ENCODE measurements at regions not wholly inside any gene's neighbourhood (a gene's known extent, or its start where the extent isn't known, plus 50 kb on each side); places are given as distances from the start of the nearest gene placed in this dataset.
A peak's percentile ranks its signal among the peaks of the same experiment; 100 is the strongest.

- peak overlapping the region; percentile 76 for H3K9ac ChIP-seq (ENCODE audit: low read length)
- no peak for DNase-seq (ENCODE audit: low read depth)
- no peaks in the 10 kb centered on the region for H3K9me3 ChIP-seq (ENCODE audit: control insufficient read depth, low read length)
- H3K36me3 ChIP-seq (ENCODE audit: control insufficient read depth, insufficient read depth, low read length, severe bottlenecking), result no peaks in the 10 kb centered on the region
- H3K4me3 ChIP-seq (ENCODE audit: low read length), result no peak overlapping the region
- H3K4me1 ChIP-seq (ENCODE audit: control insufficient read depth, insufficient read depth, low read length), result peaks cover 46% of the 10 kb centered on the region
- H3K27me3 ChIP-seq (replicated peaks; ENCODE audit: control insufficient read depth, insufficient read depth, low read length), result no peaks in the 10 kb centered on the region
These were observed 213.1 kb downstream of the SEC14L1 start for GRCh38 chr17:77353684-77354419.

- H3K27me3 ChIP-seq (replicated peaks; ENCODE audit: control insufficient read depth, insufficient read depth, low read length), result no peaks in the 10 kb centered on the region
- H3K4me1 ChIP-seq (ENCODE audit: control insufficient read depth, insufficient read depth, low read length), result peaks cover 46% of the 10 kb centered on the region
- H3K9me3 ChIP-seq (ENCODE audit: control insufficient read depth, low read length), result no peaks in the 10 kb centered on the region
- peak overlapping the region; percentile 76 for H3K9ac ChIP-seq (ENCODE audit: low read length)
- DNase-seq (ENCODE audit: low read depth), result no peak
- no peaks in the 10 kb centered on the region for H3K36me3 ChIP-seq (ENCODE audit: control insufficient read depth, insufficient read depth, low read length, severe bottlenecking)
- no peak overlapping the region for H3K4me3 ChIP-seq (ENCODE audit: low read length)
These were observed 213.6 kb downstream of the SEC14L1 start for GRCh38 chr17:77354420-77354669.

GRCh38 chr17:77354670-77355455 lies 214.1 kb downstream of the SEC14L1 start:
- no peaks in the 10 kb centered on the region for H3K9me3 ChIP-seq (ENCODE audit: control insufficient read depth, low read length)
- DNase-seq (ENCODE audit: low read depth), result peak; percentile 77
- no peaks in the 10 kb centered on the region for H3K36me3 ChIP-seq (ENCODE audit: control insufficient read depth, insufficient read depth, low read length, severe bottlenecking)
- no peaks in the 10 kb centered on the region for H3K27me3 ChIP-seq (replicated peaks; ENCODE audit: control insufficient read depth, insufficient read depth, low read length)
- H3K4me1 ChIP-seq (ENCODE audit: control insufficient read depth, insufficient read depth, low read length), result peaks cover 43% of the 10 kb centered on the region
- peak overlapping the region; percentile 76 for H3K9ac ChIP-seq (ENCODE audit: low read length)
- no peak overlapping the region for H3K4me3 ChIP-seq (ENCODE audit: low read length)

- H3K27me3 ChIP-seq (replicated peaks; ENCODE audit: control insufficient read depth, insufficient read depth, low read length), result no peaks in the 10 kb centered on the region
- peak; percentile 30 for DNase-seq (ENCODE audit: low read depth)
- no peaks in the 10 kb centered on the region for H3K9me3 ChIP-seq (ENCODE audit: control insufficient read depth, low read length)
- peaks cover 30% of the 10 kb centered on the region for H3K4me1 ChIP-seq (ENCODE audit: control insufficient read depth, insufficient read depth, low read length)
- no peaks in the 10 kb centered on the region for H3K36me3 ChIP-seq (ENCODE audit: control insufficient read depth, insufficient read depth, low read length, severe bottlenecking)
- H3K9ac ChIP-seq (ENCODE audit: low read length), result no peak overlapping the region
- no peak overlapping the region for H3K4me3 ChIP-seq (ENCODE audit: low read length)
These were observed 215.4 kb downstream of the SEC14L1 start for GRCh38 chr17:77356109-77356689.

GRCh38 chr17:77356690-77357201 lies 216.0 kb downstream of the SEC14L1 start:
- H3K27me3 ChIP-seq (replicated peaks; ENCODE audit: control insufficient read depth, insufficient read depth, low read length), result no peaks in the 10 kb centered on the region
- H3K9ac ChIP-seq (ENCODE audit: low read length), result no peak overlapping the region
- H3K9me3 ChIP-seq (ENCODE audit: control insufficient read depth, low read length), result no peaks in the 10 kb centered on the region
- H3K4me1 ChIP-seq (ENCODE audit: control insufficient read depth, insufficient read depth, low read length), result peaks cover 24% of the 10 kb centered on the region
- H3K36me3 ChIP-seq (ENCODE audit: control insufficient read depth, insufficient read depth, low read length, severe bottlenecking), result no peaks in the 10 kb centered on the region
- no peak for DNase-seq (ENCODE audit: low read depth)
- H3K4me3 ChIP-seq (ENCODE audit: low read length), result no peak overlapping the region

GRCh38 chr17:77358801-77359200 lies 218.0 kb downstream of the SEC14L1 start:
- no peaks in the 10 kb centered on the region for H3K27me3 ChIP-seq (replicated peaks; ENCODE audit: control insufficient read depth, insufficient read depth, low read length)
- H3K36me3 ChIP-seq (ENCODE audit: control insufficient read depth, insufficient read depth, low read length, severe bottlenecking), result peaks cover 6% of the 10 kb centered on the region
- H3K4me1 ChIP-seq (ENCODE audit: control insufficient read depth, insufficient read depth, low read length), result peaks cover 26% of the 10 kb centered on the region
- DNase-seq (ENCODE audit: low read depth), result no peak
- no peak overlapping the region for H3K9ac ChIP-seq (ENCODE audit: low read length)
- no peak overlapping the region for H3K4me3 ChIP-seq (ENCODE audit: low read length)
- no peaks in the 10 kb centered on the region for H3K9me3 ChIP-seq (ENCODE audit: control insufficient read depth, low read length)

GRCh38 chr17:77359236-77359635 lies 218.5 kb downstream of the SEC14L1 start:
- Histone ChIP-seq H3K4me1 (ENCODE audit: control insufficient read depth, insufficient read depth, low read length) (peaks cover 26% of the 10 kb centered on the region), H3K4me3 (ENCODE audit: low read length) (no peak overlapping the region), H3K36me3 (ENCODE audit: control insufficient read depth, insufficient read depth, low read length, severe bottlenecking) (peaks cover 6% of the 10 kb centered on the region), H3K9ac (ENCODE audit: low read length) (no peak overlapping the region), H3K9me3 (ENCODE audit: control insufficient read depth, low read length) (no peaks in the 10 kb centered on the region), H3K27me3 (replicated peaks; ENCODE audit: control insufficient read depth, insufficient read depth, low read length) (no peaks in the 10 kb centered on the region)
- no peak for DNase-seq (ENCODE audit: low read depth)

- DNase-seq (ENCODE audit: low read depth), result no peak
- no peaks in the 10 kb centered on the region for H3K27me3 ChIP-seq (replicated peaks; ENCODE audit: control insufficient read depth, insufficient read depth, low read length)
- H3K9ac ChIP-seq (ENCODE audit: low read length), result peak overlapping the region; percentile 18
These were observed 221.3 kb downstream of the SEC14L1 start for GRCh38 chr17:77361986-77362620.

GRCh38 chr17:77363821-77364361 lies 223.1 kb downstream of the SEC14L1 start:
- Histone ChIP-seq H3K27me3 (replicated peaks; ENCODE audit: control insufficient read depth, insufficient read depth, low read length) (no peaks in the 10 kb centered on the region), H3K4me1 (ENCODE audit: control insufficient read depth, insufficient read depth, low read length) (peaks cover 42% of the 10 kb centered on the region), H3K36me3 (ENCODE audit: control insufficient read depth, insufficient read depth, low read length, severe bottlenecking) (peaks cover 6% of the 10 kb centered on the region), H3K4me3 (ENCODE audit: low read length) (no peak overlapping the region), H3K9me3 (ENCODE audit: control insufficient read depth, low read length) (no peaks in the 10 kb centered on the region), H3K9ac (ENCODE audit: low read length) (peak overlapping the region; percentile 55)
- DNase-seq (ENCODE audit: low read depth), result peak; percentile 41

More at GRCh38 chr17:77361986-77362620, 221.3 kb downstream of the SEC14L1 start:
- Histone ChIP-seq H3K36me3 (ENCODE audit: control insufficient read depth, insufficient read depth, low read length, severe bottlenecking) (peaks cover 6% of the 10 kb centered on the region), H3K4me1 (ENCODE audit: control insufficient read depth, insufficient read depth, low read length) (peaks cover 42% of the 10 kb centered on the region), H3K9me3 (ENCODE audit: control insufficient read depth, low read length) (no peaks in the 10 kb centered on the region), H3K4me3 (ENCODE audit: low read length) (no peak overlapping the region)

- H3K4me3 ChIP-seq (ENCODE audit: low read length), result no peak overlapping the region
- DNase-seq (ENCODE audit: low read depth), result no peak
These were observed 223.7 kb downstream of the SEC14L1 start for GRCh38 chr17:77364381-77364911.

More at GRCh38 chr17:77364381-77364911, 223.7 kb downstream of the SEC14L1 start:
- H3K9me3 ChIP-seq (ENCODE audit: control insufficient read depth, low read length), result no peaks in the 10 kb centered on the region
- peaks cover 6% of the 10 kb centered on the region for H3K36me3 ChIP-seq (ENCODE audit: control insufficient read depth, insufficient read depth, low read length, severe bottlenecking)
- H3K4me1 ChIP-seq (ENCODE audit: control insufficient read depth, insufficient read depth, low read length), result peaks cover 42% of the 10 kb centered on the region
- no peaks in the 10 kb centered on the region for H3K27me3 ChIP-seq (replicated peaks; ENCODE audit: control insufficient read depth, insufficient read depth, low read length)
- H3K9ac ChIP-seq (ENCODE audit: low read length), result peak overlapping the region; percentile 55

Measured in adipocyte (in vitro differentiated cells).